Testis (tissue), 2 donors: ENCODE measurements at regions not wholly inside any gene's neighbourhood (a gene's known extent, or its start where the extent isn't known, plus 50 kb on each side); places are given as distances from the start of the nearest gene placed in this dataset.

Experiments used
- DNase-seq: peaks from one replicate; pipeline ENCODE4 v3.0.0-alpha.2; 2019
- H3K27ac ChIP-seq, 2 donors: fragments of 200-600 bp; sonication (generic); one replicate each; pipeline ENCODE4 v1.5.1; 2019
- H3K27me3 ChIP-seq: fragments of 200-600 bp; sonication (generic); one replicate; pipeline ENCODE4 v1.5.1; 2019
- H3K36me3 ChIP-seq: fragments of 200-600 bp; sonication (generic); one replicate; pipeline ENCODE4 v1.5.1; 2017; ENCODE audit warnings: low read depth; ENCODE audit errors: missing control alignments
- H3K4me1 ChIP-seq: fragments of 200-600 bp; sonication (generic); one replicate; pipeline ENCODE4 v1.5.1; 2019
- H3K4me3 ChIP-seq, 2 donors: fragments of 200-600 bp; sonication (generic); one replicate each; pipeline ENCODE4 v1.5.1; 2017 to 2019
- H3K9me3 ChIP-seq: fragments of 200-600 bp; sonication (generic); one replicate; pipeline ENCODE4 v1.5.1; 2017
- POLR2A ChIP-seq: fragments of 450-650 bp; IDR thresholded peaks from one replicate; pipeline ENCODE4 v1.6.1; 2017; ENCODE audit warnings: antibody characterized with exemption, mild to moderate bottlenecking, moderate library complexity
- WGBS, 2 donors: methylation state at CpG; one replicate each; pipeline ENCODE4 v1.1.5; 2018; 5-methylcytosine and 5-hydroxymethylcytosine counted together
- intact Hi-C: fragments of 100-400 bp; cut with DNase I; formaldehyde crosslinking; loops from one replicate; pipeline ENCODE4 v1.15.1; 2023; ENCODE audit warnings: low total_unique reads
- TF ChIP-seq, protein P1 (sequence below), 3 experiments: fragments of 450-650 bp in 2 of 3; fragments of 200-600 bp in 1 of 3; sonication (generic) in 1 of 3; IDR thresholded peaks; one replicate each; pipeline ENCODE4 v1.5.1; 2016 to 2019; ENCODE audit warnings: antibody characterized with exemption in 3 of 3, mild to moderate bottlenecking in 2 of 3, moderate library complexity in 1 of 3

- Histone ChIP-seq H3K36me3 (no peaks in the 10 kb centered on the region), H3K27ac (no peak overlapping the region), H3K9me3 (no peaks in the 10 kb centered on the region), H3K27me3 (no peaks in the 10 kb centered on the region), H3K4me1 (no peaks in the 10 kb centered on the region), H3K4me3 (no peak overlapping the region)
- TF ChIP-seq, protein P1, sequence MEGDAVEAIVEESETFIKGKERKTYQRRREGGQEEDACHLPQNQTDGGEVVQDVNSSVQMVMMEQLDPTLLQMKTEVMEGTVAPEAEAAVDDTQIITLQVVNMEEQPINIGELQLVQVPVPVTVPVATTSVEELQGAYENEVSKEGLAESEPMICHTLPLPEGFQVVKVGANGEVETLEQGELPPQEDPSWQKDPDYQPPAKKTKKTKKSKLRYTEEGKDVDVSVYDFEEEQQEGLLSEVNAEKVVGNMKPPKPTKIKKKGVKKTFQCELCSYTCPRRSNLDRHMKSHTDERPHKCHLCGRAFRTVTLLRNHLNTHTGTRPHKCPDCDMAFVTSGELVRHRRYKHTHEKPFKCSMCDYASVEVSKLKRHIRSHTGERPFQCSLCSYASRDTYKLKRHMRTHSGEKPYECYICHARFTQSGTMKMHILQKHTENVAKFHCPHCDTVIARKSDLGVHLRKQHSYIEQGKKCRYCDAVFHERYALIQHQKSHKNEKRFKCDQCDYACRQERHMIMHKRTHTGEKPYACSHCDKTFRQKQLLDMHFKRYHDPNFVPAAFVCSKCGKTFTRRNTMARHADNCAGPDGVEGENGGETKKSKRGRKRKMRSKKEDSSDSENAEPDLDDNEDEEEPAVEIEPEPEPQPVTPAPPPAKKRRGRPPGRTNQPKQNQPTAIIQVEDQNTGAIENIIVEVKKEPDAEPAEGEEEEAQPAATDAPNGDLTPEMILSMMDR (IDR thresholded peaks at IDR 0.05) = no peak
- no peak for TF ChIP-seq POLR2A
- intact Hi-C loops = no loop called here
- DNase-seq = no peak
Measured at GRCh38 chr5:125794922-125795321, 628.3 kb upstream of the GRAMD2B start.

DNA sequence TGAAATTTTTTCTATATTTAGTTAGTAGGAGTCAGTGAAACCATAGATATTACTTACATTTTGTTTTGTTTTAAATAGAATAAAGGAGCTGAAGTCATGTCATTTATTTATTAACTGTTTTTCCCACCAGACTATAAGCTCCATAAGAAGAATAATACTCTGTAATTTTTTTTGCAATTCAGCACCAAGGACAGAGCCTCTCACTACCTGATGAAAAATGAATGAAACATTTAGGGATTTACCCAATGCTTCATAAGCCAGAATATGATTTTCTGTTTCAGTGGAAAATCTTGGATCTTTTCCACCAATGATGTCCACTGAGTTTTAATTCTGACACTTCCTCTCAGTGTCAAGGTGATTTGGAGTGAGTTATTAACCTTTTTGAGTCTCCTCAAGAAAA lies 624.9 kb upstream of the GRAMD2B start:
- DNase-seq = no peak
- no peaks in the 10 kb centered on the region for H3K36me3 ChIP-seq
- intact Hi-C loops = no loop called here
- no peaks in the 10 kb centered on the region for H3K9me3 ChIP-seq
- H3K27ac ChIP-seq = no peak overlapping the region
- no peaks in the 10 kb centered on the region for H3K4me1 ChIP-seq
- no peak overlapping the region for H3K4me3 ChIP-seq
- TF ChIP-seq, protein P1 (IDR thresholded peaks at IDR 0.05) = no peak
- no peak for TF ChIP-seq POLR2A
- no peaks in the 10 kb centered on the region for H3K27me3 ChIP-seq

DNA sequence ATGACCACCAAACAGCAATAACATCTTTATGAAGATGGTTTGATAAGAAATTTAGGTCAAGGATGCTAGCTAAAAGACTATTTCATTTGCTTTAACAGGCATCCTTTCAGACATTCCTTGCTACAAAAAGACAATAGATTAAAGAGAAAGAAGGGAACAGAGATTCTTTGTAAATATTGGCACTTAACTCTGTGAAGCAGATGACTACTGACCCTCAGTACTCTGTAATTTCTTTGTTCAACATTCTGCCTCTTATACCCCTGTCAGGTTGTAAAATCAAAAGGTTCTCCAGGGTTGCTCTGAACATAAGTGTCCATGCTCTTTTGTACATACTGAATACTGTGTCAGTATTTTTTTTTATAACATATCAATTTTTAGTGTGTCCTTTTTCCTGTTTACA lies 610.6 kb upstream of the GRAMD2B start:
- no peak for DNase-seq
- no peaks in the 10 kb centered on the region for H3K27me3 ChIP-seq
- TF ChIP-seq POLR2A = no peak
- TF ChIP-seq, protein P1 (IDR thresholded peaks at IDR 0.05) = no peak
- H3K36me3 ChIP-seq = no peaks in the 10 kb centered on the region
- no peak overlapping the region for H3K27ac ChIP-seq
- H3K4me1 ChIP-seq = peaks cover 18% of the 10 kb centered on the region
- H3K9me3 ChIP-seq = no peaks in the 10 kb centered on the region
- intact Hi-C loops = no loop called here
- no peak overlapping the region for H3K4me3 ChIP-seq

GRCh38 chr5:125813221-125813974 lies 609.8 kb upstream of the GRAMD2B start:
- intact Hi-C loops = no loop called here
- Histone ChIP-seq H3K4me1 (peaks cover 18% of the 10 kb centered on the region), H3K27me3 (no peaks in the 10 kb centered on the region), H3K9me3 (no peaks in the 10 kb centered on the region), H3K36me3 (no peaks in the 10 kb centered on the region), H3K27ac (no peak overlapping the region), H3K4me3 (no peak overlapping the region)
- TF ChIP-seq POLR2A = no peak
- TF ChIP-seq, protein P1 (IDR thresholded peaks at IDR 0.05) = no peak
- no peak for DNase-seq
- 74 to 83% methylated on average over 6 of the region's 6 CpGs for WGBS, 2 donors

DNA sequence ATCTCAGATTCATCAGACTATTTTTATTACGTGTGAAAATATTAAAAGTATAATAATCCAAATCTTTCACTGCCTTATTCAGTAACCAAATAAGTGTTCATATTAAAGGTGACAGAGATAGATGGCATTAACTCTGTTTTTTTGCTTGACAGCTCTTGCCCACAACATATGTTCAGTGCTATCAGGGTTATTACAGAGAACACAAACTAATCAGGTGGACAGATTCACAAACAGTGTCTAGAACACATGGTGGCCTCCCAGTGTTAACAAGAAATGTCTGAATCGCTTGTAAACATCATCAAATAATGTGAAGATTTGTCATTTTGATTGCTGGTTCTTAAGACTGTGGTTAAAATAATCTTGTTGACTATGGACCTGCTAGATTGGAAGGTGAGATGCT lies 609.1 kb upstream of the GRAMD2B start:
- TF ChIP-seq POLR2A = no peak
- TF ChIP-seq, protein P1 (IDR thresholded peaks at IDR 0.05) = no peak
- Histone ChIP-seq H3K27me3 (no peaks in the 10 kb centered on the region), H3K27ac (no peak overlapping the region), H3K9me3 (no peaks in the 10 kb centered on the region), H3K4me3 (no peak overlapping the region), H3K4me1 (peaks cover 18% of the 10 kb centered on the region), H3K36me3 (no peaks in the 10 kb centered on the region)
- DNase-seq = no peak
- WGBS, 2 donors = 92 to 93% methylated on average over 2 of the region's 2 CpGs
- intact Hi-C loops = no loop called here
